NCI-H82 treated with DMSO at 0.1 percent for 48 hours (cell line): ENCODE measurements at regions not wholly inside any gene's neighbourhood (a gene's known extent, or its start where the extent isn't known, plus 50 kb on each side); places are given as distances from the start of the nearest gene placed in this dataset.
"Not testable (repeated sequence)": the region's sequence is repeated elsewhere in the genome, so short reads cannot be mapped to it uniquely, and the experiment has no call there.

Experiments used
- DNase-seq: peaks from one replicate; lab custom pipeline; 2025; ENCODE audit not compliant: unreplicated experiment; lab: John Stamatoyannopoulos, UW

GRCh38 chr6:139529420-139529819, 155.0 kb upstream of the CITED2 start:
- DNase-seq: no peak

- no peak for DNase-seq
These were observed 154.0 kb upstream of the CITED2 start for GRCh38 chr6:139528471-139528870.

- DNase-seq: no peak
These were observed 151.0 kb upstream of the CITED2 start for GRCh38 chr6:139525415-139525814.

- DNase-seq: no peak
These were observed 149.5 kb upstream of the CITED2 start for GRCh38 chr6:139523986-139524385.

- DNase-seq: no peak
These were observed 148.2 kb upstream of the CITED2 start for GRCh38 chr6:139522511-139523220.

- no peak for DNase-seq
These were observed 146.9 kb upstream of the CITED2 start for GRCh38 chr6:139521338-139521737.

- DNase-seq: no peak
These were observed 145.9 kb upstream of the CITED2 start for GRCh38 chr6:139520321-139520768.

GRCh38 chr6:139519571-139520031, 145.2 kb upstream of the CITED2 start:
- DNase-seq: no peak

GRCh38 chr6:139519097-139519496, 144.6 kb upstream of the CITED2 start:
- no peak for DNase-seq

- no peak for DNase-seq
These were observed 144.2 kb upstream of the CITED2 start for GRCh38 chr6:139518556-139519091.

- DNase-seq: not testable (repeated sequence)
These were observed 143.6 kb upstream of the CITED2 start for GRCh38 chr6:139517998-139518555.

- DNase-seq: no peak
These were observed 141.1 kb upstream of the CITED2 start for GRCh38 chr6:139515511-139515910.

- DNase-seq: no peak
These were observed 140.4 kb upstream of the CITED2 start for GRCh38 chr6:139514819-139515218.

GRCh38 chr6:139510040-139510790, 135.8 kb upstream of the CITED2 start:
- no peak for DNase-seq

- DNase-seq: no peak
These were observed 134.7 kb upstream of the CITED2 start for GRCh38 chr6:139509167-139509566.

- DNase-seq: no peak
These were observed 134.1 kb upstream of the CITED2 start for GRCh38 chr6:139508576-139508975.

- DNase-seq: no peak
These were observed 133.6 kb upstream of the CITED2 start for GRCh38 chr6:139508023-139508422.

- DNase-seq: no peak
These were observed 126.5 kb upstream of the CITED2 start for GRCh38 chr6:139500977-139501376.

- no peak for DNase-seq
These were observed 124.3 kb upstream of the CITED2 start for GRCh38 chr6:139498715-139499114.

- DNase-seq: no peak
These were observed 123.0 kb upstream of the CITED2 start for GRCh38 chr6:139497345-139497961.

GRCh38 chr6:139496654-139497344, 122.4 kb upstream of the CITED2 start:
- no peak for DNase-seq
